ENCODE measurements at regions not wholly inside any gene's neighbourhood (a gene's known extent, or its start where the extent isn't known, plus 50 kb on each side); places are given as distances from the start of the nearest gene placed in this dataset.

- DNase-seq (no peak), ATAC-seq (peak in 1 of 8 donors; percentile 50)
- H3K9me3 ChIP-seq = peaks cover 0 to 65% (median 0%) of the 10 kb centered on the region in 11 donors
- 82 to 84% methylated on average over 3 of the region's 3 CpGs for WGBS, 2 donors
- no peaks in the 10 kb centered on the region for H3K36me3 ChIP-seq
- H3K4me1 ChIP-seq = no peaks in the 10 kb centered on the region
- TF ChIP-seq CTCF (IDR thresholded peaks at IDR 0.05) = no peak
- H3K27me3 ChIP-seq = no peaks in the 10 kb centered on the region
- intact Hi-C loops (cut with DNase I) = no loop called here
- no peak overlapping the region for H3K27ac ChIP-seq
- no peak overlapping the region for H3K4me3 ChIP-seq
These were observed 799.4 kb upstream of the AGA start for GRCh38 chr4:178241601-178242118.

- H3K27me3 ChIP-seq = no peaks in the 10 kb centered on the region
- ATAC-seq = no peak
- intact Hi-C loops (cut with DNase I) = no loop called here
- H3K36me3 ChIP-seq = no peaks in the 10 kb centered on the region
- 83 to 90% methylated on average over 6 of the region's 6 CpGs for WGBS, 2 donors
- TF ChIP-seq CTCF (IDR thresholded peaks at IDR 0.05) = no peak
- H3K4me3 ChIP-seq = no peak overlapping the region
- DNase-seq = no peak
- peaks cover 0 to 57% (median 0%) of the 10 kb centered on the region in 11 donors for H3K9me3 ChIP-seq
- no peak overlapping the region for H3K27ac ChIP-seq
- no peaks in the 10 kb centered on the region for H3K4me1 ChIP-seq
These were observed 800.4 kb upstream of the AGA start for GRCh38 chr4:178242655-178243054.

GRCh38 chr4:178244785-178245184, 802.5 kb upstream of the AGA start:
- no peak for TF ChIP-seq CTCF (IDR thresholded peaks at IDR 0.05)
- Histone ChIP-seq H3K4me1 (no peaks in the 10 kb centered on the region), H3K36me3 (no peaks in the 10 kb centered on the region), H3K9me3 (peaks cover 0 to 40% (median 0%) of the 10 kb centered on the region in 11 donors), H3K27me3 (no peaks in the 10 kb centered on the region), H3K4me3 (no peak overlapping the region), H3K27ac (no peak overlapping the region)
- DNase-seq = no peak
- 90 to 97% methylated on average over 1 of the region's 1 CpG for WGBS, 2 donors
- no peak for ATAC-seq
- intact Hi-C loops (cut with DNase I) = no loop called here

GRCh38 chr4:178255172-178255571, 812.9 kb upstream of the AGA start:
- no peak overlapping the region for H3K4me3 ChIP-seq
- DNase-seq (no peak), ATAC-seq (no peak)
- peaks cover 0 to 12% (median 0%) of the 10 kb centered on the region in 11 donors for H3K9me3 ChIP-seq
- 58 to 69% methylated on average over 1 of the region's 1 CpG for WGBS, 2 donors
- H3K27me3 ChIP-seq = no peaks in the 10 kb centered on the region
- H3K36me3 ChIP-seq = no peaks in the 10 kb centered on the region
- no peak for TF ChIP-seq CTCF (IDR thresholded peaks at IDR 0.05)
- no peak overlapping the region for H3K27ac ChIP-seq
- intact Hi-C loops (cut with DNase I) = no loop called here
- no peaks in the 10 kb centered on the region for H3K4me1 ChIP-seq
